GM12875 (cell line): ENCODE measurements at regions not wholly inside any gene's neighbourhood (a gene's known extent, or its start where the extent isn't known, plus 50 kb on each side); places are given as distances from the start of the nearest gene placed in this dataset.

Experiments
- H3K4me3 ChIP-seq: one replicate; pipeline ENCODE4 v1.5.1; 2011; ENCODE audit warnings: low read depth, low read length, control low read depth
- TF ChIP-seq, protein P1 (sequence below): IDR thresholded peaks from 2 replicates; pipeline ENCODE4 v1.5.1; 2011; ENCODE audit warnings: low read depth, mild to moderate bottlenecking, control low read depth, inconsistent platforms, low read length, moderate library complexity, borderline replicate concordance; ENCODE audit not compliant: insufficient read depth

DNA sequence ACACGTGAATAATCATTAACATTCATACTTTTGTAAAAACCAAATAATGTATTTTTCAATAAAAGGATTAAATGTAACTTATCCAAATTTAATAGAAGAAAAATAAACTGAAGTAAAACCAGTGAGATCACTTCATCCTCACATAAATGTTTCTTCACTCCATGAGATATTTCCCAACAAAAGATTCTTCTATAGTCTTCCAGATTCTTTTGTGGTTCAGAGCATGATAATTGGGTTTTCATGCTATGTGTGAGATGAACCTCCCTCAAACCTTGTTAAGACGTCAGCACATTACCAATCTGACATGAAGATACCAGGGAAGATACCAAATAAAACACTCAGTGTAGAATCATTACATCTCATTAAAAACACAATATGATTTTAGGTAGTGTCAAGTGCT, 62.9 kb upstream of the OXGR1 start:
- no peak overlapping the region for H3K4me3 ChIP-seq
- TF ChIP-seq, protein P1, sequence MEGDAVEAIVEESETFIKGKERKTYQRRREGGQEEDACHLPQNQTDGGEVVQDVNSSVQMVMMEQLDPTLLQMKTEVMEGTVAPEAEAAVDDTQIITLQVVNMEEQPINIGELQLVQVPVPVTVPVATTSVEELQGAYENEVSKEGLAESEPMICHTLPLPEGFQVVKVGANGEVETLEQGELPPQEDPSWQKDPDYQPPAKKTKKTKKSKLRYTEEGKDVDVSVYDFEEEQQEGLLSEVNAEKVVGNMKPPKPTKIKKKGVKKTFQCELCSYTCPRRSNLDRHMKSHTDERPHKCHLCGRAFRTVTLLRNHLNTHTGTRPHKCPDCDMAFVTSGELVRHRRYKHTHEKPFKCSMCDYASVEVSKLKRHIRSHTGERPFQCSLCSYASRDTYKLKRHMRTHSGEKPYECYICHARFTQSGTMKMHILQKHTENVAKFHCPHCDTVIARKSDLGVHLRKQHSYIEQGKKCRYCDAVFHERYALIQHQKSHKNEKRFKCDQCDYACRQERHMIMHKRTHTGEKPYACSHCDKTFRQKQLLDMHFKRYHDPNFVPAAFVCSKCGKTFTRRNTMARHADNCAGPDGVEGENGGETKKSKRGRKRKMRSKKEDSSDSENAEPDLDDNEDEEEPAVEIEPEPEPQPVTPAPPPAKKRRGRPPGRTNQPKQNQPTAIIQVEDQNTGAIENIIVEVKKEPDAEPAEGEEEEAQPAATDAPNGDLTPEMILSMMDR: no peak

- no peak overlapping the region for H3K4me3 ChIP-seq
- TF ChIP-seq, protein P1: no peak
Observed at GRCh38 chr13:97058391-97058790, 64.1 kb upstream of the OXGR1 start.

- TF ChIP-seq, protein P1: no peak
- H3K4me3 ChIP-seq: no peak overlapping the region
Observed at GRCh38 chr13:97058926-97059325, 64.7 kb upstream of the OXGR1 start.

DNA sequence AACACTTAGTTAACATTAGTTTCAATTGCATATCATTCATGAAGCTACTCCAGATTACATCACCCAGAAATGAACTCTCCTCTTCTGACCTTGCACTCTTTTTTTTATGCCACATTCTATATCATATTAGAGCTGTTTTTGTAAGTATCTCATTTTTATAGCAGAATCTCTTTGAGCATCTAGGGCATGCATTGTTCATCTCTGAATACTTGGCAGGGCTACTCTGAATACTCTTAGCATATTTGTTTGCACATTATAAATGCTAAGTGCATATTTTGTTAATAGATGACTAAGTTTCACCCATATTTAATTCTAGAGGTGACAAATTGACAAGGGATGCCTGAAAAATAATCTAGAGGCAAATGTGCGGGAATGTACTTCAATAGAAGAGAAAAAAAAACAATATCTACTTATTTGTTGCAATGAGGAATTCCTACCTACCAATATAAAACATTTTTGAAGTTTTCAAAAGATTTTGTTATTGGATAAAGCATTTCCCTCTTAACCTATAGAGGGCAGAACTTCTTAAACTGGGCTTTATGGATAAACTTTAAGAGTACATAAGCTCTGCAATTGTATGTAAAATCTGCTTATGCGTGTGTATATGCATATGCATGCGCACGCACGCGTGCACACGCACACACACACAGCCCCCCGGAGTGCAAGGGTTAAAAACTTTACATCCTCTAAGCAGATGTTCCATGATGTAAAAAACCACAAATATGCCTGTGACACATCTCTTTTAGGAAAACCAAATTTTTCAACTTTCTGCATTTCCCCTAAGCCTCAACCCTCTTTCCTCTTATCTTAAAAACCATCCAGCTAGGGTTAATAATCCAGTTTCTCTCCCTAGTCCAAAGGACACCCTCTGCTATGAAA, 73.0 kb upstream of the OXGR1 start:
- H3K4me3 ChIP-seq: no peak overlapping the region
- TF ChIP-seq, protein P1: no peak

DNA sequence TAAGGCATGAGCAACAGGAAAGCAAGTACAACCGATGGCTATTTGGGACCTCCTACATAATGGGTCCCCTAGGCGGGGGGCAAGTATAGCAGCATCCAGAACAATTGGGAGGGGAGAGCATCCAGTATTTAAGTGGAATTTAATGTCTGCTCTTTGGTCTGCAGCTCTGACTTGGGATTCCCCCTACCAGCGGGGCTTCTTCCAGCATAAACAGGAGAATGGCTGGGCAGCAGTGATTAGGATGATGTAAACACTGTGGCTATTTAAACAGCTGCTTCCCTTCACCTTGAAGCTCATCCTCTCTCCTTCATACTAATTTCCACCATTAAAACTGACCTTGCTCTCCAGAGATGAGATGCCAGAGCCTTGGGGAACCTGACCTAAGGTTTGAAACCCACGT, 73.9 kb upstream of the OXGR1 start:
- TF ChIP-seq, protein P1: no peak
- no peak overlapping the region for H3K4me3 ChIP-seq

GRCh38 chr13:97069050-97069815, 75.0 kb upstream of the OXGR1 start:
- TF ChIP-seq, protein P1: no peak
- no peak overlapping the region for H3K4me3 ChIP-seq
